Pancreas (tissue), 10 donors: ENCODE measurements at regions not wholly inside any gene's neighbourhood (a gene's known extent, or its start where the extent isn't known, plus 50 kb on each side); places are given as distances from the start of the nearest gene placed in this dataset.
"Not testable (repeated sequence)": the region's sequence is repeated elsewhere in the genome, so short reads cannot be mapped to it uniquely, and the experiment has no call there.

Experiments
- ATAC-seq, 4 donors: fragments of 200-7000 bp; cut with Tn5 transposase; one replicate each; pipeline versions ENCODE4 v1.8.0 to v1.9.1; 2020; ENCODE audit warnings: mild to moderate bottlenecking in 4 of 4, moderate library complexity in 4 of 4
- DNase-seq, 6 donors: peaks; one replicate each; pipeline ENCODE4 v3.0.0-alpha.2; 2020
- FAIRE-seq: peaks from 2 replicates; lab custom pipeline; 2012; peaks lifted over from hg19 to GRCh38; lab: Jason Lieb, UNC
- H3K27ac ChIP-seq, 4 donors: fragments of 200-600 bp; sonication (generic); 1 replicate in 3 of 4; 2 replicates in 1 of 4; pipeline versions ENCODE4 v1.5.0 to v1.8.0; 2020
- H3K27me3 ChIP-seq, 4 donors: fragments of 200-600 bp; one replicate each; pipeline ENCODE4 v1.8.0; 2021
- H3K36me3 ChIP-seq, 3 donors: fragments of 200-600 bp; sonication (generic) in 1 of 3; one replicate each; pipeline versions ENCODE4 v1.5.0 to v1.8.0; 2020 to 2021
- H3K4me1 ChIP-seq, 3 donors: fragments of 200-600 bp; one replicate each; pipeline ENCODE4 v1.8.0; 2021
- H3K4me3 ChIP-seq, 4 donors: fragments of 200-600 bp; sonication (generic) in 2 of 4; one replicate each; pipeline versions ENCODE4 v1.5.0 to v1.8.0; 2020 to 2021
- H3K9me3 ChIP-seq, 4 donors: fragments of 200-600 bp; one replicate each; pipeline ENCODE4 v1.8.0; 2021
- CTCF ChIP-seq, 4 donors: fragments of 200-600 bp; sonication (generic) in 3 of 4; IDR thresholded peaks; one replicate each; pipeline versions ENCODE4 v1.5.0 to v1.8.0; 2021; ENCODE audit warnings: antibody characterized with exemption in 4 of 4
- WGBS, 2 donors: extraction: QIAGEN DNeasy Blood & Tissue Kit; methylation state at CpG; one replicate each; pipeline ENCODE4 v1.1.7; 2013; 5-methylcytosine and 5-hydroxymethylcytosine counted together
- intact Hi-C, 3 donors: fragments of 100-400 bp; cut with DNase I; formaldehyde crosslinking; loops; one replicate each; pipeline versions ENCODE4 v1.11.1 to v1.14.2; 2022
- donor health status: healthy with polysubstance abuse.
- donor health status: DM: no; HTN: no; CAD: no; lungs with moderate emphysema.
- donor health status: DM: no; HTN: no; CAD: no.
- donor health status: control.
- donor health status: control.
- donor health status: Bipolar disorder and iron deficiency.
- donor health status: DM: yes; HTN: yes; CAD: no.
- donor health status: DM: no; HTN: no; CAD: no.
- donor health status: DM: no; HTN: no; CAD: no.
- donor health status: DM: yes; HTN: yes; CAD: no.

- no peaks in the 10 kb centered on the region for H3K36me3 ChIP-seq
- H3K27ac ChIP-seq: no peak overlapping the region
- intact Hi-C loops: no loop called here
- FAIRE-seq: no peak
- no peak overlapping the region for H3K4me3 ChIP-seq
- H3K4me1 ChIP-seq: no peaks in the 10 kb centered on the region
- DNase-seq: no peak
- no peak for TF ChIP-seq CTCF (IDR thresholded peaks at IDR 0.05)
- H3K9me3 ChIP-seq: no peaks in the 10 kb centered on the region
- ATAC-seq: no peak
- H3K27me3 ChIP-seq: no peaks in the 10 kb centered on the region
- WGBS, 2 donors: 81 to 86% methylated on average over 6 of the region's 6 CpGs
Measured at GRCh38 chr2:125254010-125254409, 1228.9 kb downstream of the CNTNAP5 start.

DNA sequence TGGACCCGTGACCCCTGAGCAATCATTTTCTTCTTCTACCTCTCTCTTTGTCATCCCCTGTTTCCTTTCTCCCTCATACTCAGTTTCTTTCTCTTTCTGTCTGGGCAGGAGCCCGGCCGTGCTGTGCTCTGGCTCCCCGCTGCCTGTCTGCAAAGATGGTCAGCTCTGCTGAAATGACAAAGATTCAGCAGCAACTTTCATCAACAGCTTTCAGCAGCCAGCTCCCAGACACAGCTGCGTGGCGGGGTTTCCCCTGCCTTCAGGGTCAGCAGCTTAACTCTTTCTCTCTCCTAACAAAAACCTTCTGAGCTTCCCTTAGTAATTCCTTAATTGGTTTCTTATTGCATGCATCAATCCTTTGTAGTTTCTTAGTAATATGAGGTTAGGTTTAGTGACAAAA, 1234.4 kb downstream of the CNTNAP5 start:
- no peak for ATAC-seq
- intact Hi-C loops: no loop called here
- no peak for FAIRE-seq
- no peaks in the 10 kb centered on the region for H3K9me3 ChIP-seq
- no peak overlapping the region for H3K4me3 ChIP-seq
- DNase-seq: no peak
- TF ChIP-seq CTCF (IDR thresholded peaks at IDR 0.05): no peak
- H3K27me3 ChIP-seq: no peaks in the 10 kb centered on the region
- no peak overlapping the region for H3K27ac ChIP-seq
- H3K36me3 ChIP-seq: no peaks in the 10 kb centered on the region
- 61 to 69% methylated on average over 6 of the region's 6 CpGs for WGBS, 2 donors
- H3K4me1 ChIP-seq: no peaks in the 10 kb centered on the region

DNA sequence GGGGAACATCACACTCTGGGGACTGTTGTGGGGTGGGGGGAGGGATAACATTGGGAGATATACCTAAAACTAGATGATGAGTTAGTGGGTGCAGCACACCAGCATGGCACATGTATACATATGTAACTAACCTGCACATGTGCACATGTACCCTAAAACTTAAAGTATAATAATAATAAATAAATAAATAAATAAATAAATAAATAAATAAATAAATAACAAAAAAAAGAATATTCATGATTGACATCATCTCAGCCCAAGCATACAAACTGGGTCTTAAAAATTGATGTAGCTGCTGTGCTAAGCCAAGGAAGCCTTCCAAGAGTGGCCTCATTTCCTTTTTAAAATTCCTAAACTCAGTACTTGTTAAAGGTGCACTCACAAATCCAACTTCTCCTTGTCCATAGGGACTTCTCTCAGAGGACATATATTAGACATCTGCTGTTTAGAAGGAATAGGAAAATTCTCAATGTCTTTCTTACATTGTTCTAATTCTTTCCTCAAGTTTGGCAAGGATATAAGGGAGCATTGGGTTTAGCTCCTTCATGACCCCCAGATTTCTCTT, 1235.4 kb downstream of the CNTNAP5 start:
- intact Hi-C loops, H3K4me3 ChIP-seq, H3K4me1 ChIP-seq, H3K27ac ChIP-seq, FAIRE-seq, H3K27me3 ChIP-seq, DNase-seq, ATAC-seq, H3K9me3 ChIP-seq, H3K36me3 ChIP-seq: not testable (repeated sequence)

GRCh38 chr2:125264453-125264852, 1239.4 kb downstream of the CNTNAP5 start:
- no peak for DNase-seq

GRCh38 chr2:125267683-125268082, 1242.6 kb downstream of the CNTNAP5 start:
- no peak overlapping the region for H3K27ac ChIP-seq
- intact Hi-C loops: no loop called here

More at GRCh38 chr2:125264453-125264852, 1239.4 kb downstream of the CNTNAP5 start:
- no peak for ATAC-seq
- H3K4me1 ChIP-seq: no peaks in the 10 kb centered on the region
- no peaks in the 10 kb centered on the region for H3K9me3 ChIP-seq
- H3K27ac ChIP-seq: no peak overlapping the region
- TF ChIP-seq CTCF (IDR thresholded peaks at IDR 0.05): no peak
- H3K27me3 ChIP-seq: no peaks in the 10 kb centered on the region
- no peak overlapping the region for H3K4me3 ChIP-seq
- WGBS, 2 donors: 69 to 86% methylated on average over 1 of the region's 1 CpG
- intact Hi-C loops: no loop called here
- no peak for FAIRE-seq
- H3K36me3 ChIP-seq: no peaks in the 10 kb centered on the region

More at GRCh38 chr2:125267683-125268082, 1242.6 kb downstream of the CNTNAP5 start:
- TF ChIP-seq CTCF (IDR thresholded peaks at IDR 0.05): no peak
- no peaks in the 10 kb centered on the region for H3K4me1 ChIP-seq
- DNase-seq (no peak), ATAC-seq (no peak), FAIRE-seq (no peak)
- H3K4me3 ChIP-seq: no peak overlapping the region
- no peaks in the 10 kb centered on the region for H3K27me3 ChIP-seq
- no peaks in the 10 kb centered on the region for H3K36me3 ChIP-seq
- WGBS, 2 donors: 65 to 81% methylated on average over 2 of the region's 2 CpGs
- H3K9me3 ChIP-seq: no peaks in the 10 kb centered on the region
